Suprapubic skin (tissue), 4 donors: ENCODE measurements at regions not wholly inside any gene's neighbourhood (a gene's known extent, or its start where the extent isn't known, plus 50 kb on each side); places are given as distances from the start of the nearest gene placed in this dataset.

ENCODE experiments used
- DNase-seq, 2 donors: peaks; one replicate each; pipeline ENCODE4 v3.0.0-alpha.2; 2019; ENCODE audit warnings: low spot score in 2 of 2
- H3K27ac ChIP-seq: fragments of 200-600 bp; sonication (generic); one replicate; pipeline ENCODE4 v1.5.1; 2019
- H3K27me3 ChIP-seq: fragments of 200-600 bp; sonication (generic); one replicate; pipeline ENCODE4 v1.5.1; 2019
- H3K36me3 ChIP-seq: fragments of 200-600 bp; sonication (generic); one replicate; pipeline ENCODE4 v1.5.1; 2019
- H3K4me1 ChIP-seq: fragments of 200-600 bp; sonication (generic); one replicate; pipeline ENCODE4 v1.5.1; 2019
- H3K4me3 ChIP-seq: fragments of 200-600 bp; sonication (generic); one replicate; pipeline ENCODE4 v1.5.1; 2019; ENCODE audit warnings: mild to moderate bottlenecking
- H3K9me3 ChIP-seq: fragments of 200-600 bp; sonication (generic); one replicate; pipeline ENCODE4 v1.5.1; 2019
- EP300 ChIP-seq: sonication (generic); formaldehyde crosslinking; IDR thresholded peaks from one replicate; pipeline ENCODE4 v1.6.1; 2017; ENCODE audit warnings: antibody characterized with exemption
- POLR2A ChIP-seq, 2 donors: fragments of 450-650 bp; IDR thresholded peaks; one replicate each; pipeline ENCODE4 v1.6.1; 2017; ENCODE audit warnings: antibody characterized with exemption in 2 of 2, mild to moderate bottlenecking in 2 of 2, moderate library complexity in 2 of 2
- POLR2AphosphoS5 ChIP-seq, 3 donors: sonication (generic); formaldehyde crosslinking; IDR thresholded peaks; one replicate each; pipeline ENCODE4 v1.6.1; 2017; ENCODE audit warnings: antibody characterized with exemption in 3 of 3
- WGBS: methylation state at CpG from one replicate; pipeline ENCODE4 v1.1.5; 2018; 5-methylcytosine and 5-hydroxymethylcytosine counted together
- TF ChIP-seq, protein P1 (sequence below), 2 donors: fragments of 200-600 bp in 1 of 2; fragments of 450-650 bp in 1 of 2; sonication (generic) in 1 of 2; IDR thresholded peaks; one replicate each; pipeline ENCODE4 v1.5.1; 2016 to 2019; ENCODE audit warnings: antibody characterized with exemption in 2 of 2, mild to moderate bottlenecking in 1 of 2, moderate library complexity in 1 of 2

DNA sequence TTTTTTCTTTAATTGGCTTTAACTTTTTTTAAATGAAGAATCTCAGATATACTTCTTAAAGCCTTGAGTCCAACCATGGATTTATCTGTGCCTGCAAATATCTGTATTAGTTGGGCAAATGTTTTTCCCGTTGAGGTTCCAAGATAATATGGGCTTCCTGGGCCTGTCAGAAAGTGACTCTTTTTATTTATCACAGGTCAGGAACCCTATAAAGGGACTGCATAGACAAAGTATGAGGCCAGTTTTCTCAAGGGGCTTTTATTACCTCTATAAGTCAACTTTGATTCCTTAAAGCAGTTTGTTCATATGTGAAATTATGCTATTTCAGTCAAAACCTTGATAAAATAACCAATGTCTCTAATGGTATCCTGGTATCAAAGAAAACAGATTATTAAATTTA is 80.2 kb upstream of the BMP2K start:
- H3K27me3 ChIP-seq, result no peaks in the 10 kb centered on the region
- 54% methylated on average over 1 of the region's 1 CpG for WGBS
- H3K9me3 ChIP-seq, result no peaks in the 10 kb centered on the region
- no peaks in the 10 kb centered on the region for H3K36me3 ChIP-seq
- no peak overlapping the region for H3K27ac ChIP-seq
- no peak overlapping the region for H3K4me3 ChIP-seq
- H3K4me1 ChIP-seq, result peaks cover 15% of the 10 kb centered on the region
- DNase-seq, result no peak
- TF ChIP-seq POLR2AphosphoS5 (IDR thresholded peaks at IDR 0.05), result no peak
- TF ChIP-seq EP300, result no peak
- TF ChIP-seq, protein P1, sequence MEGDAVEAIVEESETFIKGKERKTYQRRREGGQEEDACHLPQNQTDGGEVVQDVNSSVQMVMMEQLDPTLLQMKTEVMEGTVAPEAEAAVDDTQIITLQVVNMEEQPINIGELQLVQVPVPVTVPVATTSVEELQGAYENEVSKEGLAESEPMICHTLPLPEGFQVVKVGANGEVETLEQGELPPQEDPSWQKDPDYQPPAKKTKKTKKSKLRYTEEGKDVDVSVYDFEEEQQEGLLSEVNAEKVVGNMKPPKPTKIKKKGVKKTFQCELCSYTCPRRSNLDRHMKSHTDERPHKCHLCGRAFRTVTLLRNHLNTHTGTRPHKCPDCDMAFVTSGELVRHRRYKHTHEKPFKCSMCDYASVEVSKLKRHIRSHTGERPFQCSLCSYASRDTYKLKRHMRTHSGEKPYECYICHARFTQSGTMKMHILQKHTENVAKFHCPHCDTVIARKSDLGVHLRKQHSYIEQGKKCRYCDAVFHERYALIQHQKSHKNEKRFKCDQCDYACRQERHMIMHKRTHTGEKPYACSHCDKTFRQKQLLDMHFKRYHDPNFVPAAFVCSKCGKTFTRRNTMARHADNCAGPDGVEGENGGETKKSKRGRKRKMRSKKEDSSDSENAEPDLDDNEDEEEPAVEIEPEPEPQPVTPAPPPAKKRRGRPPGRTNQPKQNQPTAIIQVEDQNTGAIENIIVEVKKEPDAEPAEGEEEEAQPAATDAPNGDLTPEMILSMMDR (IDR thresholded peaks at IDR 0.05), result no peak
- TF ChIP-seq POLR2A (IDR thresholded peaks at IDR 0.05), result no peak

DNA sequence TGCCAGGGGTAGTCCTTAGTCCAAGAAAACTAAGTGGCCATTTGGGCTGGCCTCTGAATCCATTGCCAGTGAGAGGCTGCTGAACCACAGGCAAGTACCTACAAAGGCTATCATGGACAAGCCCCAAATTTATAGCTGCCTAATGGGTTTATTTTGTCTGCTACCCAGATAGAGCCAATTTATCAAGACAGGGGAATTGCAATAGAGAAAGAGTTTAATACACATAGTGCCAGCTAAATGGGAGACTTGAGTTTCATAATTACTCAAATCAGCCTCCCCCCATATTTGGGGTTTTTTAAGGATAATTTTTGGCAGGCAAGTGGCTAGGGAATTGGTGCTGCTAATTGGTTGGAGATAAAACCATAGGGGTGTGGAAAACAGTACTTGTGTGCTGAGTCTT is 73.1 kb upstream of the BMP2K start:
- no peaks in the 10 kb centered on the region for H3K36me3 ChIP-seq
- no peaks in the 10 kb centered on the region for H3K27me3 ChIP-seq
- no peak for DNase-seq
- no peak overlapping the region for H3K27ac ChIP-seq
- no peak for TF ChIP-seq POLR2AphosphoS5 (IDR thresholded peaks at IDR 0.05)
- no peak for TF ChIP-seq POLR2A (IDR thresholded peaks at IDR 0.05)
- TF ChIP-seq EP300, result no peak
- TF ChIP-seq, protein P1 (IDR thresholded peaks at IDR 0.05), result no peak
- peaks cover 9% of the 10 kb centered on the region for H3K9me3 ChIP-seq
- peaks cover 15% of the 10 kb centered on the region for H3K4me1 ChIP-seq
- no peak overlapping the region for H3K4me3 ChIP-seq

DNA sequence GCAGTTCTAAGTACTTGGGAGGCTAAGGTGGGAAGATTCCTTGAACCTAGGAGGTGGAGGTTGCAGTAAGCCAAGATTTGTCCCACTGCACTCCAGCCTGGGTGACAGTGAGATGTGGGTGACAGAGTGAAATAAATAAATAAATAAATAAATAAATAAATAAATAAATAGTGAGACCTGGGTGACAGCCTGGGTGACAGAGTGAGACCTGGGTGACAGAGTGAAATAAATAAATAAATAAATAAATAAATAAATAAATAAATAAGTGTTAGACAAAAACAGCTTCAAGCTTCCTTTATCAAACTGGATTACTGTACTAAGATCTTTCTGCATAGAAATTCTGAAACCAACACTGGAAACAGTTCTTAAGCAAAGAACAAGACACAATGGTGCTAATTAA is 71.8 kb upstream of the BMP2K start:
- TF ChIP-seq POLR2AphosphoS5 (IDR thresholded peaks at IDR 0.05), result no peak
- TF ChIP-seq EP300, result no peak
- no peak for TF ChIP-seq POLR2A (IDR thresholded peaks at IDR 0.05)
- TF ChIP-seq, protein P1 (IDR thresholded peaks at IDR 0.05), result no peak
- no peaks in the 10 kb centered on the region for H3K27me3 ChIP-seq
- H3K36me3 ChIP-seq, result no peaks in the 10 kb centered on the region
- no peak overlapping the region for H3K27ac ChIP-seq
- peaks cover 15% of the 10 kb centered on the region for H3K4me1 ChIP-seq
- H3K4me3 ChIP-seq, result no peak overlapping the region
- DNase-seq, result no peak
- H3K9me3 ChIP-seq, result peaks cover 9% of the 10 kb centered on the region

DNA sequence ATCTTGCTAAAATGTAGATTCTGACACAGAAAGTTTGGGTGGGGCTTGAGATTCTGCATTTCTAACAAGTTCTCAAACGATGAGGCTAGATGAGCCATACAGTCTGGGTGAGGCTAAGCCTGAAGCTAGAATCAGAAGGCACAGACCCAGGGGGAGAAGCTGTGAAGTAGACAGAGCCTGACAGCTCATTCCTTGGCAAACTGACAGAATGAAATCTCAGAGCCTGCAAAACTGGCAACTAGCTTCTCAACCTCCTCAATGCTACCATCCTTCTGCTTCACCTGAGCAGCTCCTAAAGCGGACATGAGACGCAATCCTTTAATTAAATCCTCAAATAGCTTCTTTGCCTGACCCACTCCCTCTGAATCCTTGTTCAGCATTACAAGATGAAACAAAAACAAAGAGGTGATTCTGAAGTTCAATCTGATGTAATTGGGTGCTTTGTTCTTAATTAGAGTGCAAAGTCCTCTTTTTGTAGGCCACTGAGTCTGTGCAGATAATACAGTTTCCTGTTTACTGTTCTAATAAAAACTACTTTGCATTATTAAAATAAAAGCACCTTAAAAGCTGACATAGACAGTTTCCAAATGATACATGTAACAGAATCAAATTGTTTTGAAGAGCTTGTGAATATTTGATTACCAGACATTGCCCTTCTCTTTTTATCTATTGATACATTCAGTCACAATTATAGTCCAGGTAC is 71.0 kb upstream of the BMP2K start:
- Histone ChIP-seq H3K4me1 (peaks cover 15% of the 10 kb centered on the region), H3K36me3 (no peaks in the 10 kb centered on the region), H3K9me3 (peaks cover 9% of the 10 kb centered on the region), H3K27me3 (no peaks in the 10 kb centered on the region), H3K27ac (no peak overlapping the region), H3K4me3 (no peak overlapping the region)
- TF ChIP-seq POLR2AphosphoS5 (IDR thresholded peaks at IDR 0.05) (no peak), POLR2A (IDR thresholded peaks at IDR 0.05) (no peak), EP300 (no peak)
- TF ChIP-seq, protein P1 (IDR thresholded peaks at IDR 0.05), result no peak
- DNase-seq, result no peak
- 45% methylated on average over 3 of the region's 3 CpGs for WGBS

DNA sequence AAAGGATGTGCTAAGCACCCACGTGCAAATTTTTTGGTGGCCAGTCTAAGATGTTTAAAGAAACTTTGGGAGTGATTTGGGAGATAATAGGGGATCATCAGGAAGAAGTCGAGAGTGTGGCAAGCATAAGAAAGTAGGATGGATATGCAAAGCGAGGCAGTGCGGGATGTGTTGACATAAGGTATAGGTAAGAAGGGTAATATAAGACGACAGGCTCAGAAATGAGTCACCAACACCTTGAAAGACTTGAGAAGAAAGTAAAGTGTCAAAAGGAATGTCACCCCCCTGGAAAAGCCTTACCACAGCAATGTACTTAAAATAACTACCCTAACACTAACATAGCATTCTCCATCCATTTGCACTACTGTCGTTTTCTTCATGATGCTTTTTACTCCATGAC is 69.8 kb upstream of the BMP2K start:
- H3K4me3 ChIP-seq, result no peak overlapping the region
- TF ChIP-seq POLR2A (IDR thresholded peaks at IDR 0.05) (no peak), POLR2AphosphoS5 (IDR thresholded peaks at IDR 0.05) (no peak), EP300 (no peak)
- TF ChIP-seq, protein P1 (IDR thresholded peaks at IDR 0.05), result no peak
- H3K4me1 ChIP-seq, result peaks cover 15% of the 10 kb centered on the region
- no peak overlapping the region for H3K27ac ChIP-seq
- no peaks in the 10 kb centered on the region for H3K27me3 ChIP-seq
- no peak for DNase-seq
- peaks cover 9% of the 10 kb centered on the region for H3K9me3 ChIP-seq
- 59% methylated on average over 6 of the region's 6 CpGs for WGBS
- H3K36me3 ChIP-seq, result no peaks in the 10 kb centered on the region
